OCI-LY7 (cell line): ENCODE measurements at regions not wholly inside any gene's neighbourhood (a gene's known extent, or its start where the extent isn't known, plus 50 kb on each side); places are given as distances from the start of the nearest gene placed in this dataset.

ENCODE experiments used
- BruUV-seq: library from RNA; stranded (reverse); fragments of 400-500 nt; replicated peaks from 2 replicates; lab custom pipeline; 2021; lab: Mats Ljungman, UMichigan
- CTCF ChIA-PET: fragments of 300-600 bp; sonication (Branson Sonifier 250); formaldehyde crosslinking; loops from one replicate; lab custom pipeline; 2022; ENCODE audit warnings: antibody characterized with exemption; ENCODE audit not compliant: unreplicated experiment; lab: Charles Lee
- POLR2A ChIA-PET: fragments of 300-600 bp; sonication (Branson Sonifier 250); formaldehyde crosslinking; loops from one replicate; lab custom pipeline; 2022; ENCODE audit warnings: antibody characterized with exemption; lab: Charles Lee
- DNase-seq: peaks from one replicate; pipeline ENCODE4 v3.0.0-alpha.2; 2015; ENCODE audit warnings: low spot score
- H2AFZ ChIP-seq: fragments of 200-600 bp; sonication (generic), shearing (Covaris generic); 2 replicates; pipeline ENCODE4 v1.6.1; 2014; ENCODE audit warnings: mild to moderate bottlenecking, antibody characterized with exemption, low read length, moderate library complexity
- H3K27ac ChIP-seq: fragments of 200-600 bp; sonication (generic); 2 replicates; pipeline ENCODE4 v1.5.1; 2014; ENCODE audit warnings: mixed run types, low read depth, mild to moderate bottlenecking, moderate library complexity, low read length, inconsistent platforms; ENCODE audit not compliant: poor library complexity, severe bottlenecking
- H3K36me3 ChIP-seq: fragments of 200-600 bp; sonication (generic); 2 replicates; pipeline ENCODE4 v1.6.1; 2014; ENCODE audit warnings: mild to moderate bottlenecking, antibody characterized with exemption, low read length, moderate library complexity, mixed read lengths; ENCODE audit not compliant: insufficient read depth
- H3K4me1 ChIP-seq: fragments of 200-600 bp; sonication (generic); 2 replicates; pipeline ENCODE4 v1.5.1; 2014; ENCODE audit warnings: mild to moderate bottlenecking, low read length; ENCODE audit not compliant: insufficient read depth, poor library complexity, severe bottlenecking
- H3K4me2 ChIP-seq: fragments of 200-600 bp; sonication (generic); 2 replicates; pipeline ENCODE4 v1.6.1; 2014; ENCODE audit warnings: mild to moderate bottlenecking, low read length
- H3K4me3 ChIP-seq: fragments of 200-600 bp; sonication (generic); 2 replicates; pipeline ENCODE4 v1.5.1; 2014; ENCODE audit warnings: mild to moderate bottlenecking, low read depth, low read length; ENCODE audit not compliant: poor library complexity, severe bottlenecking
- H3K79me2 ChIP-seq: fragments of 200-600 bp; sonication (generic); 2 replicates; pipeline ENCODE4 v1.6.1; 2016; ENCODE audit warnings: low read depth, mild to moderate bottlenecking, low read length, moderate library complexity, mixed read lengths; ENCODE audit not compliant: insufficient read depth
- H3K9me2 ChIP-seq: fragments of 200-600 bp; sonication (generic); 2 replicates; pipeline ENCODE4 v1.6.1; 2016; ENCODE audit warnings: mild to moderate bottlenecking, low read length, mixed read lengths; ENCODE audit not compliant: insufficient read depth
- H3K9me3 ChIP-seq: fragments of 200-600 bp; sonication (generic); 2 replicates; pipeline ENCODE4 v1.6.1; 2014; ENCODE audit warnings: mild to moderate bottlenecking, mixed run types, low read length, mixed read lengths
- H4K20me1 ChIP-seq: fragments of 200-600 bp; sonication (generic); 2 replicates; pipeline ENCODE4 v1.6.1; 2014; ENCODE audit warnings: mild to moderate bottlenecking, antibody characterized with exemption, low read length, moderate library complexity, mixed read lengths; ENCODE audit not compliant: insufficient read depth
- CTCF ChIP-seq: fragments of 200-600 bp; sonication (generic); conservative IDR thresholded peaks from 2 replicates; pipeline ENCODE4 v1.5.1; 2014; ENCODE audit warnings: mild to moderate bottlenecking, antibody characterized with exemption, low read length, moderate library complexity, mixed read lengths
- EZH2phosphoT487 ChIP-seq: fragments of 200-600 bp; sonication (generic); IDR thresholded peaks from 2 replicates; pipeline ENCODE4 v1.6.1; 2018; ENCODE audit warnings: low read depth, borderline replicate concordance, mild to moderate bottlenecking, mixed run types, antibody characterized with exemption, low read length, moderate library complexity, mixed read lengths
- intact Hi-C: fragments of 100-400 bp; cut with micrococcal nuclease; formaldehyde crosslinking; loops from one replicate; pipeline ENCODE4 v1.10.0; 2022; ENCODE audit not compliant: unreplicated experiment

DNA sequence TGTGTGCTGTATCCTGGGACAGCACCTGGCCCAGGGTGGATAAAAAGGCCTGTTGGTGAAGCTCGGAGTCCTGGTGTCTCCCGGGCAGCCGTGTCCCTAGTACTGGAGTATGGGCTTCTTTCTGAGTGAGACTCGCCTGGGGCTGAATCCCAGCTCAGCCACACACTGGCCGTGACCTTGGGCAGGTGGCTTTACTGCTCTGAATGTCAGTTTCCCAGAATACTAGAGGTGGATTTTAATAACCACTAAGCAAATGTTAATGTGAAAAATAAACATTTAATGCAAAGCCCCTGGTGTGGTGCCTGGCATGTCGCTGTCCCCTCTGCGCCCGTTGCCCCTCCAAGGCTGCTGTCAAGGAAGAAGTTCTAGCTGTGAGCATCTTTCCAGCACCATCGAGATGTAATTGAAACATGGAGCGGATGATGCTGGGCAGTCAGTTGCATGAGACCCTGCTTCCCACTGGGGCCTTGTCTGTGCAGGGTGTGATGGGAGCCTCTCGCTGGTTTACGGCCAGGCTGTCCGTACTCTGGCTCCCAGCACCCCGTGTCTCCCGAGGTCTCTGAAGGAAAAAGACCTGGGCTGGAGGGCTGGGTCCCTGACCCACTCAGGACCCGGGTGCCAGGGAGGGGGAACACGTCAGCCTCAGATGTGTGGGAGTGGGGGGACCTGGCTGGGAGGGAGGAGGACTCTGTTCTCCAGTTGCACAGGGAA is 527.8 kb downstream of the MATN1 start:
- Histone ChIP-seq H4K20me1 (no peaks in the 10 kb centered on the region), H3K4me1 (no peaks in the 10 kb centered on the region), H2AFZ (no peak overlapping the region), H3K4me3 (no peak overlapping the region), H3K27ac (no peak overlapping the region), H3K9me3 (no peaks in the 10 kb centered on the region), H3K36me3 (no peaks in the 10 kb centered on the region), H3K4me2 (no peak overlapping the region), H3K79me2 (no peaks in the 10 kb centered on the region), H3K9me2 (no peaks in the 10 kb centered on the region)
- ChIA-PET POLR2A (no interaction called here), CTCF (no interaction called here)
- DNase-seq = no peak
- intact Hi-C loops = no loop called here
- TF ChIP-seq EZH2phosphoT487 = no peak
- TF ChIP-seq CTCF = no peak
- BruUV-seq = no TSS peak

GRCh38 chr1:30194741-30195423 is 528.5 kb downstream of the MATN1 start:
- no TSS peak for BruUV-seq
- no peak for TF ChIP-seq CTCF
- TF ChIP-seq EZH2phosphoT487 = no peak
- no peaks in the 10 kb centered on the region for H3K4me1 ChIP-seq
- H3K4me2 ChIP-seq = no peak overlapping the region
- no peaks in the 10 kb centered on the region for H4K20me1 ChIP-seq
- H3K4me3 ChIP-seq = no peak overlapping the region
- H3K36me3 ChIP-seq = no peaks in the 10 kb centered on the region
- no peak for DNase-seq
- no peaks in the 10 kb centered on the region for H3K9me2 ChIP-seq
- no peak overlapping the region for H2AFZ ChIP-seq
- H3K9me3 ChIP-seq = no peaks in the 10 kb centered on the region
- H3K79me2 ChIP-seq = no peaks in the 10 kb centered on the region
- ChIA-PET CTCF (no interaction called here), POLR2A (no interaction called here)
- intact Hi-C loops = no loop called here
- no peak overlapping the region for H3K27ac ChIP-seq

DNA sequence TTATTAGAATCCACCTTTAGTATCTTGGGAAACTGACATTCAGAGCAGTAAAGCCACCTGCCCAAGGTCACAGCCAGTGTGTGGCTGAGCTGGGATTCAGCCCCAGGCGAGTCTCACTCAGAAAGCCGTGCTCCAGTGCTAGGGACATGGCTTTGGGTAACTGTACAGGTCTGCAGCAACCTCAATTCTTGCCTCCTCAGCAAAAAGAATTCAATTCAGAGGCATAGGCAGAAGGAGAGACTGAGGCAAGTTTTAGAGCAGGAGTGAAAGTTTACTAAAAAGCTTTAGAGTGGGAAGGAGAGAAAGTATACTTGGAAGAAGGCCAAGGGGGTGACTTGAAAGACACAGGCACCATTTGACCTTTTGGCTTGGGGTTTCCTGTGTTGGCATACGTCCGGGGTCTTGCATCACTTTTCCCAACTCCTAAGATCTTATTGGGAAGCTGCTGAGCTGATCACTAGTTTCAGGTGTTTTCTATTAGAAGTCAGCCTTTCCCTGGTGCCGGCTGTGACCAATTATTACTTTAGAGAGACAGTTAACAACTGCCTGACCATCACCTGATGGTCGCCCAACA is 529.3 kb downstream of the MATN1 start:
- POLR2A ChIA-PET = no interaction called here
- Histone ChIP-seq H3K9me2 (no peaks in the 10 kb centered on the region), H4K20me1 (no peaks in the 10 kb centered on the region), H3K4me3 (no peak overlapping the region), H3K36me3 (no peaks in the 10 kb centered on the region), H3K4me1 (no peaks in the 10 kb centered on the region), H3K27ac (no peak overlapping the region), H3K4me2 (no peak overlapping the region), H2AFZ (no peak overlapping the region), H3K9me3 (no peaks in the 10 kb centered on the region), H3K79me2 (no peaks in the 10 kb centered on the region)
- CTCF ChIA-PET = no interaction called here
- DNase-seq = no peak
- BruUV-seq = no TSS peak
- TF ChIP-seq CTCF (no peak), EZH2phosphoT487 (no peak)
- intact Hi-C loops = no loop called here
